ENCODE measurements at regions not wholly inside any gene's neighbourhood (a gene's known extent, or its start where the extent isn't known, plus 50 kb on each side); places are given as distances from the start of the nearest gene placed in this dataset.

DNA sequence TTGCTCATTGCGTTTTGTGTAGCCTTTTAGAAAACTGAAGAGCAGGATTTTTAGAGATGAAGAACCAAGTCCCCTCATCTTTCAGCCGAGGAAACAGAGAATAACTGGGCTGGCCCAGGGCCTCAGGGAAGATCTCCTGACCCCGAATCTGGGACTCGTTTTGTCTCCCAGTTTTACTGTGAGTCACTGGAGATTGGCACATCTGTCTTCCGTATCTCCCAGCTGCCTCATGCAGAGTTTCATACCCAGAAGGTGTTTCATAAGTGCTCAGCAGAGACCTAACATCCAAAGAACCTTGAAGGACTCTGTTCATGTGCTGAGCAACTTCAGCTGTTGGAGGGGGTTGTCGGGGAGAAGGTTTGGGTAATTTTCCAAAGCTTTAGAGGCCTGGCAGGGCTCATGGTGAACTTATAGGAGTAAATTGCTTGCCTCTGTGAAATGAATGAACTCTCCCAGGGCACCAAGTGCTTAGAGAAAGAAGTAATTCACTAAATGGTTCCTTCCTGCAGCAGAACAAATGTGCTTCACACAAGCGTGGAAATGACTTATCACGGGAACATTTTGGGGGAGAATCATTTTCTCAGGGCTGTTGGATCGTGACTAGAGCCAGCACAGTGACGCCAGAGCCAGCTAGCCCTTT lies 121.4 kb downstream of the FAM43A start:
- H3K9me3 Mint-ChIP-seq, result no peaks in the 10 kb centered on the region
- ATAC-seq, result no peak
- peaks cover 17% of the 10 kb centered on the region for H3K27me3 Mint-ChIP-seq (ENCODE audit: low read depth)
- no peak for DNase-seq
- H3K4me3 Mint-ChIP-seq, result no peak overlapping the region
- H3K36me3 Mint-ChIP-seq (ENCODE audit: insufficient read depth), result no peaks in the 10 kb centered on the region
- H3K4me1 Mint-ChIP-seq (ENCODE audit: low read depth), result no peaks in the 10 kb centered on the region

DNA sequence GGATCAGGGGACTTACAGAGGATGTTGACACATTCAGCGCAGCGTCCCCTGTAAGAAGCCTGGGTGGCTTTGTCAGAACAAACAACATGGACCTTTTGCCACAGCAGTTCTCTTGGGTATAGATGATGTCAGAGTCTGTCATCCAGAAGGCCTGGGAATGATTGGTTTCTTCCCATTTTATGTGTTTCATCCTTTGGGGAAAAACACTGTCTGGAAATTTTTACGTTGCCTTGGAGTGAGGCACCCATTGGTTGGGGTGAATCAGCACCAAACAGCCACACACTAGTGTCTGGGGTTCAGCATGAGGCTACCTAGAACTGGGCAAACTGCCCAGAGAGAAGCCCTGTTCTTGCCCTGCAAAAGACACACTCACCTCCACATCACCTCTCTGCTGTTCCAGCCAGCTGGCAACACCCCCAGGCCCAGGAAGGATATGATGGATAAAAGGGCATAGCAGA lies 123.0 kb downstream of the FAM43A start:
- H3K4me3 Mint-ChIP-seq, result no peak overlapping the region
- peaks cover 17% of the 10 kb centered on the region for H3K27me3 Mint-ChIP-seq (ENCODE audit: low read depth)
- ATAC-seq (no peak), DNase-seq (no peak)
- no peaks in the 10 kb centered on the region for H3K36me3 Mint-ChIP-seq (ENCODE audit: insufficient read depth)
- no peaks in the 10 kb centered on the region for H3K9me3 Mint-ChIP-seq
- H3K4me1 Mint-ChIP-seq (ENCODE audit: low read depth), result no peaks in the 10 kb centered on the region

DNA sequence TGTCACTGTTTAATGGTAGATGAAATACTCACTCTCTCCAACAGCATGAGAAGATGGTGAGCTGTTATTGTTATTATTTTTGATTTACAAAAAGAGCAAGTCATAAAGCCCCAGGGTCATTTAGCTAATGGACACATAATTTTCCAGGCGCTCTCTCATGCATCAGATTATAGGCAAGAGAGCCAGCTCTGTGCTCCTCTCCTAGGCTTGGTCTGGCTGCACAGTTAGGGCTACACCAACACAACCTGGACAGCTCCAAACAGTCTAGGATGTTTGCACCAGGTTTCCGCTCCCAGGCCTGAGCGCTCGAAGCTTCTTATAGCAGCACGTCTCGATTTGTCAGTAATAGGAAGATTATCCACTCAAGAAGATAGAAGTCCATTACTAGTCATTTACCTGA lies 123.7 kb downstream of the FAM43A start:
- no peaks in the 10 kb centered on the region for H3K4me1 Mint-ChIP-seq (ENCODE audit: low read depth)
- DNase-seq, result no peak
- peaks cover 16% of the 10 kb centered on the region for H3K27me3 Mint-ChIP-seq (ENCODE audit: low read depth)
- no peak for ATAC-seq
- no peak overlapping the region for H3K4me3 Mint-ChIP-seq
- H3K36me3 Mint-ChIP-seq (ENCODE audit: insufficient read depth), result no peaks in the 10 kb centered on the region
- no peaks in the 10 kb centered on the region for H3K9me3 Mint-ChIP-seq

DNA sequence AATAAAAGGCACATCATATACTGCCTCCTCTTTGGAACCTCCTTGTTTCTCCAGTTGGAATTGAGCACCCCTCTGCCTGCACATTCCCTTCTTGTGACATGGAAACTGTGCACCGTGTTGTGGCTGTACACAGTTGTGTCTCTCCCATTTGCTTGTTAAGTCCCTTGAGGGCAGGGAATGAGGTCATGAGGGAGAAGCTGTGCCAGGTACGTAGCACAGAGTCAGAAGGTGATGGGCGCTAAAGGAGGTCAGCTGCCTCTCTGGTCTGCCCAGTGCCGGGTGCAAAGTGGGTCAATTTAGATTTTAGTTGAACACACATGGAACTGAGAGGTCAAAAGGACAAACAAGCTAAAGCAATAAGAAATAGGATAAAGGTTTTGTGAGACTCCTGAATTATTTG lies 124.4 kb downstream of the FAM43A start:
- Mint-ChIP-seq H3K27me3 (ENCODE audit: low read depth) (peaks cover 14% of the 10 kb centered on the region), H3K36me3 (ENCODE audit: insufficient read depth) (no peaks in the 10 kb centered on the region), H3K4me3 (no peak overlapping the region), H3K9me3 (no peaks in the 10 kb centered on the region), H3K4me1 (ENCODE audit: low read depth) (no peaks in the 10 kb centered on the region)
- DNase-seq (no peak), ATAC-seq (no peak)

DNA sequence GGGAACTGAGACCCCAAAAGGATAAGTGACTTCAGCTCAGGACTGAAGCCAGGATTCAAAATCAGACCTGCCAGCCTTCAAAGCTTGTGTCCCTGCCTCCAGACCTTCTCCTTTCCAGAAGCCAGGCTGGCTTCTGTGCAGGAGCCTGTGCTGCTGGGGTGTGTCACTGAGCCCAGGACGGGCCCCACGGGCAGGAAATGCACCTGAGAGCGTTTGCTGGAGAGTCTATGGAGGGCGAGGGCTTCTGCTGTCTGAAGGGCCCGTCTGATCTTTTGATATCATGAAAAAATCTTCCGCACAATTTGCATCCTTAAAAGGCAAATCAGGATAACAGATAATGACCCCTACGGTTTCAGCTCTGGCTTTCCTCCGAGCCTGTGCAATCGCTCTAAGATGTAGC lies 125.4 kb downstream of the FAM43A start:
- DNase-seq, result no peak
- Mint-ChIP-seq H3K27me3 (ENCODE audit: low read depth) (peaks cover 14% of the 10 kb centered on the region), H3K9me3 (no peaks in the 10 kb centered on the region), H3K4me3 (no peak overlapping the region), H3K36me3 (ENCODE audit: insufficient read depth) (no peaks in the 10 kb centered on the region), H3K4me1 (ENCODE audit: low read depth) (no peaks in the 10 kb centered on the region)
- no peak for ATAC-seq

DNA sequence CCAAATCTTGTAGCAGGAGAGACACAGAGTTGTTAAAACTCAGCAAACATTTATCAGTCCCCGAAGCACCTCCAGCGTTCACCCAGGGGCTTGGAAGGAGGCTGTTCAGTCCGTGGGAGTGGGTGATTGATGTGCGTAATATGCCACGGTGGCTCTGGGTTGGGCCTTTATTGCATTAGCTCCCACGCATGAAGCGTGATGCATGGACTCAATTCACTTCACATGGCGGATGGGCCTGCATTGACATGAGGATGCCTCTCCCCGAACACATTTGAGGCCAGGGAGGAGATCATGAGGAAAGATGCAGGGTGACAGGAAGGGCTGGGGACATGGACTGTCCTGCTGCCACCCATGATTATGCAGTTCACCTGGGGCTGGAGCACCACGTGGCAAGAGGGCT lies 126.5 kb downstream of the FAM43A start:
- ATAC-seq, result no peak

DNA sequence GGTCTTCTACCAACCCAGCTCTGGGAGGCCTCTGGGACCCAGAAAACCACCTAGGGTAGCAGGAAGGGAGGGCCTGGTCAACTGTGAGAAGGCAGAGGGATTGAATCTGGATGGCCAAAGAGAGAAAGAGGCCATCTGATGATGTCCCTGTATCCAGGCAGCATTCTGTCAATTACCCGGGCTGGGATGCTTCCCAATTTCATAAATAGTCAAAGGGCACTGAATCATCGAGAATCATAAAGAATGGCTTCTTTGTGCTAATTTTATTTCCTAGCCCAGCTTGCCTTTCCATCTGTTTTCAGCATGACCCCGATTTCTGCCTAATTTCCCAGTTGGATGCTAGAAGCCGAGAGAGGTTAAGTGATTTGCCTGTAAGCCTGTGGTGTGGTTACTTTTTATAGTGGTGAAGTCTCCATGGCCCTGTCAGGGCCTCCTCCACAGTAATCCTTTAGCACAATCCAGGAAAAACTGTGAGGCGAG lies 129.2 kb downstream of the FAM43A start:
- Mint-ChIP-seq H3K36me3 (ENCODE audit: insufficient read depth) (no peaks in the 10 kb centered on the region), H3K4me1 (ENCODE audit: low read depth) (no peaks in the 10 kb centered on the region), H3K9me3 (no peaks in the 10 kb centered on the region), H3K4me3 (no peak overlapping the region), H3K27me3 (ENCODE audit: low read depth) (peaks cover 11% of the 10 kb centered on the region)
- DNase-seq (no peak), ATAC-seq (no peak)

More for the DNA sequence above, 126.5 kb downstream of the FAM43A start:
- no peaks in the 10 kb centered on the region for H3K36me3 Mint-ChIP-seq (ENCODE audit: insufficient read depth)
- DNase-seq, result no peak
- no peak overlapping the region for H3K4me3 Mint-ChIP-seq
- peaks cover 8% of the 10 kb centered on the region for H3K27me3 Mint-ChIP-seq (ENCODE audit: low read depth)
- H3K4me1 Mint-ChIP-seq (ENCODE audit: low read depth), result no peaks in the 10 kb centered on the region
- H3K9me3 Mint-ChIP-seq, result no peaks in the 10 kb centered on the region

DNA sequence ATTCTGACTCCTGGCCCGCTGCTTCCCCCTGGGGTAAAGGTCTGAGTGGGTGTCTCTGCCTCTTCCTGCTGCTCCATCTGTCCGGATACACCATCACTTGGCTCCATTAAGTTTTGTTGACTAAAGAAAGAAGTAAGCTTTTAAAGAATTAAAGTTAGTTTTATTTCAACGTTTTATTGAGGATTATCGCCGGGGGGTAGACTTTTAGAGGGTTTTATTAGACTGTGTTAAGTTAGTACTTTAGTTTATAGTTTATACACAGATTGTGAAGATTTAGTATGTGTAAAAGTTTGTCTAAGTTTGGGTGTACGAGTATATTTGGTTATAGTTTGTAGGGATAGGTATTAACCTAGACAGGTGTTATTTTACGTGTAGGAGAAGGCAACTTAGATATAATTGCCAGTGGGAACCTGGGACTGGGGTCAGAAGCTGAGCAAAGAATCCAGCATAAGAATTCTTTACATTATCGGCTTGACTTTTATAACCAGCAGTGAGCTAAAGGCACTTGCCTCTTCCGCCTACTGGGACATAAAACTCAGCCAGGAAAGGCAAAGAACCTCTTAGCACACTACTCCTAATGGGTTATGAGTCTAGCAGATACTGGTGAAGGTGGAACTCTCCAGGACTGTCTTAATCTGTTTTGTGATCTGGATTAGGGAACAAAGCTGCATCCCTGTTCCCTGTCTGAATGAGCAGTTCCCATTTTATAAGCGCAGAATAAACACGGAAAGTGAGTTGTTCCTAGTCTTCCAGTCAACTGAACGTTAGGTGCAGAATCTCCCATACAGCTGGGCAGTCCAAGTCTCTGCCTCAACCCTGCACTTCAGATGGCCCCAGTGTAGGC lies 131.3 kb downstream of the FAM43A start:
- Mint-ChIP-seq H3K27me3 (ENCODE audit: low read depth) (peaks cover 11% of the 10 kb centered on the region), H3K36me3 (ENCODE audit: insufficient read depth) (no peaks in the 10 kb centered on the region), H3K4me1 (ENCODE audit: low read depth) (no peaks in the 10 kb centered on the region), H3K4me3 (no peak overlapping the region), H3K9me3 (no peaks in the 10 kb centered on the region)
- no peak for ATAC-seq
- DNase-seq, result no peak

DNA sequence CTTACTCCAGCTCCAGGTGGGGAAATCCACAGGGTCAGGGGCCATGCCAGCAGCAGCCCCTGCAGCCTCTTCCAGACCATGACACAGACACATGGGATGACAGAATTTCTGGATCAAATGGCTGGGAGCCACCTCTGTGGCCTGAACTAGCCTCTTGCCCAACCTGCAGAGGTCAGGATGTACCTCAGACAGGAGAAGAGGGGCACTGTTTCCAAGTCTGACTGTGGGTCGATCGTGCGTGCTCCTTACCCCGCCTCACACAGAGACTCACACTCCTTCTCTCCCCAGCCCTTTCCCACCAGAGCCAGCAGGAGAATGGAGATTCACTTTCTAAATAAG lies 131.9 kb downstream of the FAM43A start:
- no peak overlapping the region for H3K4me3 Mint-ChIP-seq
- DNase-seq, result no peak
- H3K27me3 Mint-ChIP-seq (ENCODE audit: low read depth), result peaks cover 10% of the 10 kb centered on the region
- ATAC-seq, result no peak
- H3K4me1 Mint-ChIP-seq (ENCODE audit: low read depth), result no peaks in the 10 kb centered on the region
- no peaks in the 10 kb centered on the region for H3K36me3 Mint-ChIP-seq (ENCODE audit: insufficient read depth)
- H3K9me3 Mint-ChIP-seq, result no peaks in the 10 kb centered on the region

DNA sequence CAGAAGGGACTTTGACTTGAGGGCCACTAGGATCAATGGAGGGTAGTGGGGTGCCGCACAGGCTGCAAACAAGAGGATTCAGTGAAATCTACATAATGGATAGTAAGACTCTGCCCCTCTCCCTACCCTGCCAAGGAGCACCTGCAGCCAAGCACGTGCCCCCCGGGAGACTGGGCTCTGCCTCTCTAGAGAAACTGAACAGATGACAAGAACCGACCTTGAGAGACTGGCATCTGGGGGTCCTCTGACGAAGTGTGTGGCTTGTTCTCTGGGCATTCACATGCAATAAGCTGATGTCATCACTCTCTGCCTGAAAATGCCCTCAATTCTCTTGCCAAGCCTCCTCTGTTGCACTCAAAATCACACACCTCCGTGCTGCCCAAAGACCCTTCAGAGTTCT lies 132.3 kb downstream of the FAM43A start:
- Mint-ChIP-seq H3K4me3 (no peak overlapping the region), H3K36me3 (ENCODE audit: insufficient read depth) (no peaks in the 10 kb centered on the region), H3K27me3 (ENCODE audit: low read depth) (peaks cover 10% of the 10 kb centered on the region), H3K9me3 (no peaks in the 10 kb centered on the region), H3K4me1 (ENCODE audit: low read depth) (no peaks in the 10 kb centered on the region)
- ATAC-seq (no peak), DNase-seq (no peak)

DNA sequence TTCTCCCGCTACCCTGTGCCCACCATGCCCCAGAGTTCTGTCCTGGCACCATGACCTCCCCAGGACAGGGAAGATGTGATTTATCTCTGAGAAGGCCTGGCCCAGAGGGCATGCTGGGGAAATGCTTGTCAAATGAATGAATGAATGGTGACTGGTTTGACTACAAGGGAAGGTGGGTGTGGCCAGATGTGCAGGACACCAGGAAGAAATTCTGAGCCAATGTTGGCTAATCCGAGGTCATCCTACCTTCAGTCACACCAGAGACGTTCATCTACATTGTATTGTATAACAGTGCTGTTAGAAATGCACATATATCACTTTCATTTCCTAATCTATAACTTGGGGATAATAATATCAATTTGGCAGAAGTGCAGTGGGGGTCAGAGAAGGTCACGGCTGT lies 138.4 kb downstream of the FAM43A start:
- H3K36me3 Mint-ChIP-seq (ENCODE audit: insufficient read depth), result no peaks in the 10 kb centered on the region
- no peaks in the 10 kb centered on the region for H3K9me3 Mint-ChIP-seq
- H3K4me1 Mint-ChIP-seq (ENCODE audit: low read depth), result no peaks in the 10 kb centered on the region
- no peak overlapping the region for H3K4me3 Mint-ChIP-seq
- ATAC-seq, result no peak
- H3K27me3 Mint-ChIP-seq (ENCODE audit: low read depth), result peaks cover 6% of the 10 kb centered on the region
- DNase-seq, result no peak

DNA sequence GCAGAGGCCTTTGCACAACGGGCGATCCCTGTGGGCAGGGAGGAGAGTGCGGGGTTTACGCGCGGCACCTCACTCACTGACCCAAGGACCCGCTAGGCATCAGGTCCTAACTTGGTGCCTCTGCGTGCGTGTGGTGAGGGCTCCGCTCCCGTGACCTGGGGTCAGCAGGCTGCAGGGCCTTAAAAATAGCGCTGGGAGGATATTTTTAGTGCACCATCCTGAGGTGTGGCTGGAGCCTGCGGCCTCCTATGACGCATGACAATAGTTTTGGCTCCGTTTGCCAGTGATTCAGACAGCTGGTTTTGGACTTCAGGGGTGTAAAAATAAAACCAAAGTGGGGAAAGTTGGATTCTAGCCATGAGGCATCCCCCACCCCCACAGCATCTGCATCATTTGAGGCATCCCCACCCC lies 139.0 kb downstream of the FAM43A start:
- Mint-ChIP-seq H3K36me3 (ENCODE audit: insufficient read depth) (no peaks in the 10 kb centered on the region), H3K9me3 (no peaks in the 10 kb centered on the region), H3K4me3 (no peak overlapping the region), H3K4me1 (ENCODE audit: low read depth) (no peaks in the 10 kb centered on the region), H3K27me3 (ENCODE audit: low read depth) (peaks cover 3% of the 10 kb centered on the region)
- ATAC-seq, result no peak
- no peak for DNase-seq

DNA sequence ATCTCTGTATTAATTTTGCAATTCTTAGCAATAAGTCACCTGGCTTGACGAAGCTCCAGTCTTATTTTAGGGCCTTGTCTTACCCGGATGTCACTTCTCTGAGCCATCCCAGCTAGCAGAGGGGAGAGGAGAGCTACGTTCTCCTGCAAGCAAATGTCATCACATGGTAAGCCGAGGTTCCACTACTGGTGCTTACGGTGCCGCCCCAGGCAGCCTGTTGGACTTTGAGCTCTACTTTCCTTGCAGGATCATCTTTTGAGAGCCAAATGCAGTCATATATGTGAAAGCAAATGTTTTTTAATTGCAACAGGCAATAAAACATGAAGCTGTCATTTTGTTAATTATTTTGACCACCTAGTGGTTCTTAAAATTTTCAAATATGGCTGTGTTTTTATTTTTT lies 140.9 kb downstream of the FAM43A start:
- no peaks in the 10 kb centered on the region for H3K9me3 Mint-ChIP-seq
- no peak overlapping the region for H3K4me3 Mint-ChIP-seq
- no peak for DNase-seq
- no peak for ATAC-seq
- H3K4me1 Mint-ChIP-seq (ENCODE audit: low read depth), result no peaks in the 10 kb centered on the region
- no peaks in the 10 kb centered on the region for H3K27me3 Mint-ChIP-seq (ENCODE audit: low read depth)
- H3K36me3 Mint-ChIP-seq (ENCODE audit: insufficient read depth), result no peaks in the 10 kb centered on the region

DNA sequence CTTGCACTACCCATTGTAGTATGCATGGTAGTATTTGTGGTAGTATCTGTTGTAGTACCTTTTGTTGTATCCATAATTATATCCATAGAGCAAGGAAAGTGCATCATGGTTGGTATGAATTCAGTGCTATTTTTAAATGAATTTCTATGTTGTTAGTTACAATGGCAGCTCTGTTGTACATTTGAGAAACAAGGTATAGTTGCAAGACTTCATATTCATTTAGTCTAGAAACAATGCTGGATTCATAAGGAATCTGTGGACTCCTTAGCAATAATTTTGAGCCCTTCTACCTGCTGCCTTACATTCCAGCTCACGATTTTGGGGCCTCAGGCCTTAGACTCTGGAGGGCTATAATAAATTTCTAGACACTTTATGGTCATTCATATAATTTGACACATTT lies 141.8 kb downstream of the FAM43A start:
- Mint-ChIP-seq H3K9me3 (no peaks in the 10 kb centered on the region), H3K36me3 (ENCODE audit: insufficient read depth) (no peaks in the 10 kb centered on the region), H3K4me3 (no peak overlapping the region), H3K4me1 (ENCODE audit: low read depth) (no peaks in the 10 kb centered on the region), H3K27me3 (ENCODE audit: low read depth) (no peaks in the 10 kb centered on the region)
- DNase-seq, result no peak
- no peak for ATAC-seq

DNA sequence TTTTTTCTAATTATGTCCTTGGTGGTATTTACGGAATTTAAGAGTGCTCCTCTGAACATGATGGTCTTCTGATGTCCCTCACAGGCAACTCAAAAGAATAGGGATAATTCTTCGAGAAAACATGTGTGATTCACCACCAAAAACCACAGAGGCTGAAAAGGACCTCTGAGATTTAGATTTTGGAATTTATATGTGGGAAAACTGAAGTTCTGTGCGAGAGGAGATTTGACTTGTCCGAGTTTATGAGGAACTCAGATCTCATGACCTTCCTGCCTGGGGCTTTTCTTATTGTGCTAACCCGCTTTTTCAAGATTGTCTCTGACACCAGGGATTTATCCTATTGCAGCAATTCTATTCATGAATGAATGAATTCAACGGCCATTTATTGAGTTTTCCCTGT lies 142.4 kb downstream of the FAM43A start:
- H3K4me3 Mint-ChIP-seq, result no peak overlapping the region
- no peaks in the 10 kb centered on the region for H3K4me1 Mint-ChIP-seq (ENCODE audit: low read depth)
- no peaks in the 10 kb centered on the region for H3K9me3 Mint-ChIP-seq
- no peaks in the 10 kb centered on the region for H3K27me3 Mint-ChIP-seq (ENCODE audit: low read depth)
- no peak for ATAC-seq
- no peaks in the 10 kb centered on the region for H3K36me3 Mint-ChIP-seq (ENCODE audit: insufficient read depth)
- no peak for DNase-seq

All from activated T-cell treated with anti-CD3 and anti-CD28 coated beads, Interleukin-2, amount 50 U/mL, for 4 hours (primary cell).